NCI-H2081 (cell line): ENCODE measurements at regions not wholly inside any gene's neighbourhood (a gene's known extent, or its start where the extent isn't known, plus 50 kb on each side); places are given as distances from the start of the nearest gene placed in this dataset.
"Not testable (repeated sequence)": the region's sequence is repeated elsewhere in the genome, so short reads cannot be mapped to it uniquely, and the experiment has no call there.

Experiments
- DNase-seq, 2 experiments: peaks; one replicate each; lab custom pipeline; 2025; lab: John Stamatoyannopoulos, UW

DNA sequence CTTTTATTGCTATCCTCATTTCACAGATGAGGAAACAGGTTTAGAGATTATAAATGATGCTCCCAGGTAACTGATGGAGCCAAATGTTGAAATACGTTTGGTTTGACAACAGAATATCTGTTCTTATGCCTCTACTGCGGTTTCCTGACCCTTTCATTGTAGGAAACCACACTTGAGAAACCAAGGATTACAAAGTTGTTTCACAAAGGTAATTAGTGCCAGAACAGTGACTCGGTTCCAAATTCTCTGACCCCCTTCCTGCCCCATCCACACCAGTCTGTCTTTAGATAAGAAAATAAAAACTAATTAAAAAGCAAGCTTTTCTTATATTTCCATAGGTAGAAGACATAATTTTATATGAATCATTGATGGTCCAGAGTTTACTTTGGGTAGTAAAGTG lies 393.7 kb upstream of the MBL2 start:
- no peak for DNase-seq

DNA sequence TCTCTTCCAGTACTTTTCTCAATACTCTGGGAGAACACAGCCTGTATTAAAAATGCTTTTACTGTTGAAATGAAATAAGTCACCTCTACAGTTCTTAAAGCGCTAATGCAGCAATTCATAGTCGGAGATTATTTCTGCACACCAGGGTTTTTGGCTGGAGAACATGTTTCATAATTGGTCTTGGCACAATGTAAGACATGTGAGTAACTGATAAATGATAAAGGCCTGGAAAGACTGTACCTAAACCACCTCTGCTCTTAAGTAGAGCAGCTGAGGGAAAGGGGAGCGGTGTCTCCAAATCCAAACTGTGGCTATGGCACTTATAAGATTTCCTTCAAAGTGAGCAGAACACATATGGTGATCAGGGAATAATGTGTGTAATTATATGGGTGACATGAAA lies 390.3 kb upstream of the MBL2 start:
- peak; percentile 4 to 23 for DNase-seq

DNA sequence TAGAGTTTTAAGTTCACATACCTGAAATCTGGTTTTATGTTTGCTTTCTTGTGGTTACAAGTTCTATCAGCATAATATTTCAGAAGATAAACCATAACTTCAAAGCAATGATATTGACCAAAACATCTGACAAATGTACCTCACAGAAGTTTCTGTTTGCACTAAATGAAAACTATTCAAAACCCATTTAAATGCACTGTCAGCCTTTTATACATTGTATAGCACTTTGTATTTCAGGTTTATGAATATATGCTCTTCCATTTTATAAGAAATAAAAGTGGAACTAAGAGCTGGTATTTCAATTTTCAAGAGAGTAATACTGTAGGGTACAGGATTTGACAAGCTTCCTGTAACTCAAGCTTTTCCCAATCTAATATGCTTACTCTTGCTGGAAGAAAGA lies 388.6 kb upstream of the MBL2 start:
- no peak for DNase-seq

GRCh38 chr10:53155674-53156073 lies 383.1 kb upstream of the MBL2 start:
- DNase-seq, result not testable (repeated sequence)

GRCh38 chr10:53153831-53154230 lies 381.2 kb upstream of the MBL2 start:
- DNase-seq, result no peak

- DNase-seq, result no peak
These were observed 367.9 kb upstream of the MBL2 start for GRCh38 chr10:53140506-53140905.

GRCh38 chr10:53135897-53136253 lies 363.3 kb upstream of the MBL2 start:
- no peak for DNase-seq

GRCh38 chr10:53135213-53135896 lies 362.8 kb upstream of the MBL2 start:
- no peak for DNase-seq

GRCh38 chr10:53134050-53134449 lies 361.5 kb upstream of the MBL2 start:
- DNase-seq, result no peak

DNA sequence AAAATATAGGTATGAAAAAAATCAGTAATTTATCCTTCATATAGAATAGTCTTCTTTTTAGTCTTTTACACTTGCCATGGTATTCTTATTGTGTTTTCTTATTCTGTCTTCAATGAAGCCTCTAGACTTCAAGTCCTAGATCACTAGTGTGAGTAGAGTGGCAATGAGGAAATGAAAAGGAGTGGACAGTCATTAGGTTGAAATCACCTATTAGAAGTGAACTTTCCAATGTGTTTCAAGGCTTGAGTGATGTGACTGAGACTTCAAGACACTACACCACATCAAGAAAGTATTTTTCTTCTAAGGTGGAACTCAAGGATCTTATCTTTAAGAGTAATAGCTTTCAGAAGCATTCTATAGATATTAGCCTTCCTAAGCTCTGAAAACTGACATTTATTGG lies 357.8 kb upstream of the MBL2 start:
- DNase-seq, result no peak

- DNase-seq, result no peak
These were observed 355.1 kb upstream of the MBL2 start for GRCh38 chr10:53127686-53128085.

DNA sequence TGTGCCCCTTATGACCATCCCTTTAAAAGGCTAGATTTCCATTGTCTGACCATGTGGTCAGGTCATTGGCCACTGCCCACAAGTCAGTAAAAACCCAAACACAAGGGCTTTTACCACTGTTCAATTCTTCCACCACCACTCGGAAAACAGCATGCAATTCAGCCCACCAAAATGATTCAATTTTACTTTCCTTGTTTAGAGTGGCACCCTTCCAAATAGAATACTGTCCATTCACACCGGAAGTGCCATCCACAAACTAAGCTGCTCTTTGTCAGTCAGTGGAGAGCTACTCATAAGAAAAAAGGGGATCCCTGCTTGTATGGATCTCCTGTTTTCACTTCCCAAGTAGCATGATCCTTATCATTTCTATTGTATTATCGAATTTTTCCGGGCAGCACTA lies 350.7 kb upstream of the MBL2 start:
- no peak for DNase-seq

DNA sequence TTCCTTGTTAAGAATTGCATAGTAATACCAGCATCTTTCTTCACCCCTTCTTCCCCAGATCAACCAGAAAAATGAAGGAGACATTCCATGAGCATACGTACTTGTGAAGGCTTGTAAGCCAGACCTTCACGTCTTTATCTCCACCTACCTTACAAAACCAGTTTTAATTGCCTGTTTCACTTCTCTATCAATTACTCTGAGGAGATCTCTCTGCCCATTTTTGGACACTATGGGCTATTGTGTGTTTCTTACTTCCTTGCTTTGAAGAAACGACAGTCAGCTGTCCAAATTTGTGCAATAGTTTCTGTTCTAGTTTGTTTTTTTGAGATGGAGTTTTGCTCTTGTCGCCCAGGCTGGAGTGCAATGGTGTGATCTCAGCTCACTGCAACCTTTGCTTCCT lies 349.7 kb upstream of the MBL2 start:
- no peak for DNase-seq

- no peak for DNase-seq
These were observed 343.1 kb upstream of the MBL2 start for GRCh38 chr10:53115660-53116059.

- DNase-seq, result no peak
These were observed 338.9 kb upstream of the MBL2 start for GRCh38 chr10:53111529-53111928.

DNA sequence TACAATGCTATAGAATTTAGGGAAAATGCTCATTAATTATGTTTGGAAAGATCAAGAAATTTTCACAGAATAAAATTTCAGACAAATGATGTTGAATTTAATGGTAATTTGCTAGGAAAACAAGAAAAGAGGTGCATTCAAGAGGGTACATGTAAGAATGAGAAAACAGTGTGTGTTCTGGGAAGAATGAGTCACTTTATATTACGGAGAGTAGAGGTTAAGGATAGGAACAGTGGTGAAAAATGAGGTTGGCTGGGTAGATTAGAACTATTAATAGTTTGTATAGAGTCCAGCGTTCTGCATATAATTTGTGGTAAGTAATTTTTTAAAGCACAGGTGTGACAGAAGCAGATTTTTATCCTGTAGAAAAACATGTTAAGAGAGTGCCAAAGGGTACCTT lies 336.7 kb upstream of the MBL2 start:
- no peak for DNase-seq

GRCh38 chr10:53108317-53108934 lies 335.8 kb upstream of the MBL2 start:
- DNase-seq, result peak in 1 of 2 experiments; percentile 21

- no peak for DNase-seq
These were observed 335.1 kb upstream of the MBL2 start for GRCh38 chr10:53107711-53108110.

DNA sequence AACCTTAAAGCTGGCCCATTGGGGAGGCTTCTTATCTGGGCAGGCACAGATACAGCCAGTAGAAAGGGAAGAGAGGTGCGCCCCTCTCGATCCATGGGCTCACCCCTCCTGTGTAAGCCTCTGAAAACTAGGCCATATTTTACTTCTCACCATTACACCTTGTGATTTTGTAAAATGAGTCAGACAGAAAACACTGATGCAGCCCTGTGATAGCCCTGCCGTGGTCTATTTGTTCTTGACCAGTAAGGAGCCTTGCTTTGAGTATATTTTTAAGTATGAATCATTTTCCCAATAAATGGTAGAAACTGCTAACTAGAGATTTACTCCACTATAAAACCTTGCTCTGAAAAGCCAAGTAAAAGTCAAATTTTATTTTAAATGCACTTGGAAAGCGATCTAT lies 329.8 kb upstream of the MBL2 start:
- DNase-seq, result no peak

DNA sequence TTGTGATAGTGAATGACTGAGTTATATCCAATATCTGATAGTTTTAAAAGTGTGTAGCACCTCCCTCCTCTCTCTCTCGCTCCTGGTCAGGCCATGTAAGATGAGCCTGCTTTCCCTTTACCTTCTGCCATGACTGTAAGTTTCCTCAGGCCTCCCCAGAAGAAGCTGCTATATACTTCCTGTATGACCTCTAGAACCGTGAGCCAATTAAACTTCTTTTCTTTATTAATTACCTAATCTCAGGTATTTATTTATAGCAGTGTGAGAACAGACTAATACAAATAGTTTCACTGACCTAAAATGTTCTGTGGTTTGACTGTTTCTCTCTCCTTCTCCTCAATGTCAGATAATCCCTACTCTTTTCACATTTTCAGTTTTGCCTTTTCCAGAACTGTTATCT lies 321.3 kb upstream of the MBL2 start:
- DNase-seq, result no peak

DNA sequence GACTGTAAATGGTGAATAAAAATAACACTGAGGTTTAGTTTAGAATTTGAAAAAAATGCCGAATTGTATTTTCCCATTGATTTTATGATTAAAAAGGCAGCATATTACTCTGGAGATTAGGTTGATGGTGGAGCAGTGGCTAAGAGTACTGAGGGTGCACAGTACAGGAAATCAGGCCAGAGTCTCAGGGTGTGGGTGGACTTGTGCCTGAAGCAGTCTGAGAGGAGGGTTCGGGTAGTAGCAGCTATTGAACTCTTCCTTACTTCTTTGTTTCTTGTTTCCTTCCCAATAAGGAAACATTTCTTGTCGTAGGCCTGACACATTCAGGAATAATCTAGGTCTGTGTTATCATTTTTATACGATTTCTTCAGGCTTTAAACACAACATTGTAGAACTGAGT lies 319.0 kb upstream of the MBL2 start:
- no peak for DNase-seq

DNA sequence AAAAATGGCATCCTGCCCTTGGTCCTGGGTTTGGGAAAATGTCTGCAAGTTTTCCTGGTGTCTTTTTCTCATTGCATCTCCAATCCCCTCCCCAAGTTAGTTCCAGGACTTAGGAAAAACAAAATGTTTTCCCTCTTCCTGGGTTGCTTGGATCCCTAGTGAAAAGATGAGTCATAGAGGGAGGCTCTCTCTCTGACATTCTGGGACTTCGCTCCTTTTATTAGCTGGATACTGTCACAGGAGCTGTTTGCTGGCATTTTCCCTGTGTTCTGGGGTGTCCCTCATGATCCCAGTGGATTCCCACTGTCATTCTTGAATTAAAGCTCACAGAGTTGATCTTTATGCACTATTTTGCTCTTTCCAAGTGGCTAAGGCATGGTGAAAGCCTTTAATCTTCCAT lies 316.4 kb upstream of the MBL2 start:
- DNase-seq, result no peak

- no peak for DNase-seq
These were observed 306.7 kb upstream of the MBL2 start for GRCh38 chr10:53079283-53079682.

DNA sequence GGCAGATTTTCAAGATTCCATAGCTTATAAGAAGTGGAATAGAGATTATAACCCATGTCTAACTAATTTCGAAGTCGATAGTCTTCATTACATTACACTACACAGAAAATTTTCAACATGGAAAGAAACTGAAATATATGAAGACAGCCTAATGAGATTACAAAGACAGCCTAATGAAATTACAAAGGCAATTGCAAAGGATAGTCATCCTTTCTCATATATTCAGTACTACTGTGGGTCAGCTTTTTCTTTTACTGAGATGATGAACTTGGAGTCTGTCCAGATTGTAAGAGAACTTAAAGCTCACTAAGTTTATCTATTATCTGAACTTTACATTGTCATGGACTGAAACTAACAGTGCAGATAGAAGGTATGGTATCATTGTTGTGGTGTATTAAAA lies 304.4 kb upstream of the MBL2 start:
- DNase-seq, result no peak
